Fibroblast of skin of right biceps (primary cell): ENCODE measurements at regions not wholly inside any gene's neighbourhood (a gene's known extent, or its start where the extent isn't known, plus 50 kb on each side); places are given as distances from the start of the nearest gene placed in this dataset.
"Not testable (repeated sequence)": the region's sequence is repeated elsewhere in the genome, so short reads cannot be mapped to it uniquely, and the experiment has no call there.

Experiments
- DNase-seq: peaks from one replicate; pipeline ENCODE4 v3.0.0-alpha.2; 2013

- DNase-seq, result no peak
These were observed 511.9 kb downstream of the TMEM121 start for GRCh38 chr14:106038263-106038662.

DNA sequence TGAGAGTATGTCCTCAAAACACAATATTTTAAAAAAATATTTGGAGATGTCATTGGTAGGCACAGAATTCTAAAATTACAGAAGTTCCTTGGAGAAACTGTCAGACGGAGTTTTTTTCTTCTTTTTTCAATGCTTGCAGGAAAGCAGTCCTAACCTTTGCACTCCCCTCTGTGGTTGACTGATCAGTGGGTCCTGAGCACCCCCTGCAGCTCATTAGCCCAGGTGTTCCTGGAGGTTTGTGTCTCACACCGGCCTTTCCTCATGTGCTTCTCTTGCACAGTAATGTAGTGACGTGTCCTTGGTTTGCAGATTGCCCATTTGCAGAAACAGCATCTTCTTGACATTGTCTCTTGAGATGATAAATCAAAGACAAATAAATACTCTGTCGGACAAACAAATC, 513.0 kb downstream of the TMEM121 start:
- no peak for DNase-seq

DNA sequence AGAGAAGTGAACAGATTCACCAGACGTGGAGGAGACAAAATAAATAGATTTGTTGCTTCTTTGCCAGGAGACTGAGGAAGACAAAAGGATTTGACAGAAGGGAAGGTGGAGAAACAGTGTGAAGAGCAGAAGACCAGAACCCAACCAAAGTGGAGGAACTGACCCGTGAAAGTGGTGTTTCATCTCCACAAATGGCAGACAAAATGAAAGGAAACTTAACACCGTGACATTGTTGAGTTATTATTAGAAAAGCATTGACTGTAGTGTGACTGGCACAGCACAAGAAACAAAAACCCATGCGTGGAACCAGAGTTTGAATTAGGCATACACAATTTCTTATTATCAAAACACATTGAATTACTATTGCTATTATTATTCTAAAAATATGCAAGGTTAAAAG, 518.1 kb downstream of the TMEM121 start:
- no peak for DNase-seq

DNA sequence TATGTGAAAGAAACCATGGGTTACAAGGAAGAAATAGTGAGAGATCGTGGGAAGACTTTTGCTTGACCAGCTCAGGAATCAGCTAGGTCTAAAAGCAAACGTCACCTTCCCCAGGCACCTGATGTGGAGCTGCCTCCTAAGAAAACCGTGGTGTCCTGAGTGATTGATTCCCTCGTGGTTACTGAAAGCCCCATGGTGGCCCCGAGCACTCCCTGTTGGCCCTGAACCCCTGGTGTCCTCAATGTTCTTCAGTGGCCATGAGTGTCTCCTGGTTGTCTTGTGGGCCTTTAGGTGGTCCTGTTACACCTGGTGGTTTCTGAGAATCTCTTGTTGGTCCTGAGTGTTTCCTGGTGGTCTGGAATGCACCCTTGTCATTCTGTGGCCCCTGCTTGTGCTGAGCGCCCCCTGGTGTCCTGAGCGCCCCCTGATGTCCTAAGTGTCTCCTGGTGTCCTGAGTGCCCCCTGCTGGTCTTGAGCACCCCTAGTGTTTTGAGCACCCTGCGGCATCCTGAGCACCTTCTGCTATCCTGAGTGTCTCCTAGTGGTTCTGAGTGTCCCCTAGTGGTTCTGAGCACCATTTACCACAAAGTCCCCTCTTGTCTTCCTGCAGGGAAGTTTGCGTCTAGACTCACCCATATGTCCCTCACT, 518.7 kb downstream of the TMEM121 start:
- DNase-seq, result no peak

DNA sequence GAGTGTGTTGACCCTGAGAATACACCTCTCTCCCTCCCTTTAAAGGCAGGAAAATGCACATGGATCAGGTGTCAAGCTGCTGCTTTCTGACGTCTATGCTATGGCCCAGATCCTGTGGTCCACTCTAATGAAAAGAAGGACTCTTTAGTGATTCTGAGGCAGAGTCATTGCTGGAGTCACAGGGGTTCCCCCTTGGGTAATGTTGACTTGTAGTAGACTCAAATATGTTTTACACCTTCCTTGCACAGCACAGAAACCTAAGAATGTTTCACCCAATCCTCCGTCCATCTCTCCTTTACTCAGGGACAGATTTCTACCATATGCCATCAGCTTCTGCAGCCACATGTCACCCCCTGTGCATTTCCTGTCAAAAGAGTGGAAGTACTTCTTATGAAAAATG, 525.4 kb downstream of the TMEM121 start:
- no peak for DNase-seq

- DNase-seq, result no peak
These were observed 528.9 kb downstream of the TMEM121 start for GRCh38 chr14:106055289-106055688.

DNA sequence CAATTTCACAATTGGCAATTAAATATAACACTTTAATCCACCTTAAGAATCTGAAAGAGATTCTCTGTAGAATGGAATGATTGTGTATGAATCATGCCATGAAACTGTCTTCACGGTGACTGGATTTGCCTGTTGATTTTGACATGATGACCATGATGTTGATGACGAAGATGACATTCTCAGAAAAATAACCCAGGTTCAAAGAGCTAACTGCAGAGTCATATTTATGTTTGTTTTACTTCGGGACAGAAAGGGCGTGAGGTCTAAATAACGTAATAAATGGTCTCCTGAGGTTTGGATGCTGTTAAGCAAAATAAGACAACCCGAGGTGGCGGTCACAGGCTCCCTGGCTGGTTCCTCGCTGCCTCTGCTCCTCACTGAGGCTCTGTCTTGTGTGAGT, 532.0 kb downstream of the TMEM121 start:
- no peak for DNase-seq

- no peak for DNase-seq
These were observed 534.0 kb downstream of the TMEM121 start for GRCh38 chr14:106060276-106060975.

GRCh38 chr14:106061877-106062500, 535.6 kb downstream of the TMEM121 start:
- DNase-seq, result not testable (repeated sequence)

- DNase-seq, result no peak
These were observed 536.3 kb downstream of the TMEM121 start for GRCh38 chr14:106062502-106063272.

DNA sequence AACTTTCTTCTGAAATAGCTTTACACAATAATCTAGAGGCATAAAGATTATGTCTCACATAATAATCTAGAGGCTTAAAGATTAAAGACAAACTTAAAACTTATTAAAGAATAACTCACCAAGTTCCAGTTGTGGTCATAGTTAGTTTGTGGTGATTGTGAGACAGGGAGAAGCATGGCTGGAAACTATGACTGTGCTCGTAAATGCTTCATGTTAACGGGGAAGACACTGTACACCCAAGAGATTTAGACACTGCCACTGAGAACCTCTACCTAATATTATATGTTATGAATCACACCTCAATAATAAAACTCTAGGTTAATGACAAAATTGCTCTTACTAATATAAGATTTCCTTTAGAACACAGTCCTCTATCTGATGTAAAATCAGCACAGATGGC, 541.6 kb downstream of the TMEM121 start:
- no peak for DNase-seq

GRCh38 chr14:106069804-106070625, 543.6 kb downstream of the TMEM121 start:
- no peak for DNase-seq

GRCh38 chr14:106080922-106081321, 554.5 kb downstream of the TMEM121 start:
- DNase-seq, result no peak

GRCh38 chr14:106081721-106082120, 555.3 kb downstream of the TMEM121 start:
- not testable (repeated sequence) for DNase-seq

DNA sequence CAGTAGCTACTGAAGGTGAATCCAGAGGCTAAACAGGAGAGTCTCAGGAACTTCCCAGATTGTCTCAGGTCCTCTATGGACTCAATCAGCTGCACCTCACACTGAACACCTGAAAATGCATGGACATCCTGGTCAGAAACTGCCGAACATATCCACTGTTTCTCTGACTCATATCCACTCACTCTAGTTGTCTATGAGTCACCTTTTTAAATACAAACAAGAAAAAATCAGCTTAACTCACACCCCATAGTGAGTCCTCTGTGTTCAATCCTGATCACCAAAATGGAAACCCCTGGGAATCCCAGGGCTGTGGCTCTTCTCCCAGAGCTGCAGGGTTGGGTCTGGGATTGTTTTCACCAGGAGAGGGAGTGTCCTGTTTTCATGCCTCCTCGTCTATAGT, 556.7 kb downstream of the TMEM121 start:
- no peak for DNase-seq

GRCh38 chr14:106087837-106088236, 561.5 kb downstream of the TMEM121 start:
- DNase-seq, result no peak

GRCh38 chr14:106088860-106089259, 562.5 kb downstream of the TMEM121 start:
- not testable (repeated sequence) for DNase-seq

DNA sequence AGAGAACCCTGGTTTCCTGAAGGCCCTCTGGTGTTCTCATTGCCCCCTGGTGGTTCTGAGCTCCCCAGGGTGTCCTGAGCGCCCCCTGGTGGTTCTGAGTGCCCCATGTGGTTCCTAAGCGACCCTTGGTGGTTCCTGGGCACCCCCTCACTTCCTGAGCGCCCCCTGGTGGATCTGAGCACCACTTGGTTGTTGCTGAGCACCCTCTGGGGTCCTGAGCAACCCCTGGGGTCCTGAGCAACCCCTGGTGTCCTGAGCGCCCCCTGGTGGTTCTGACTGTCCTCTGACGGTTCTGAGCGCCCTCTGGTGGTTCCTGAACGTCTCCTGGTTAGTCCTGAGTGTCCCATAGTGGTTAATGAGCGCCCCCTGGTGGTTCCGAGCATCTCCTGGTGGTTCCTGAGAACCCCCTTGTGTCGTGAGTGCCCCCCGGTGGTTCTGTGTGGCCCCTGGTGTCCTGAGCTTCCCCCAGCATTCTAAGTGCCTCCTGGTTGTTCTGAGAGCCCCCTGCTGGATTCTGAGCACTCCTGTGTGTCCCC, 568.3 kb downstream of the TMEM121 start:
- DNase-seq, result no peak

DNA sequence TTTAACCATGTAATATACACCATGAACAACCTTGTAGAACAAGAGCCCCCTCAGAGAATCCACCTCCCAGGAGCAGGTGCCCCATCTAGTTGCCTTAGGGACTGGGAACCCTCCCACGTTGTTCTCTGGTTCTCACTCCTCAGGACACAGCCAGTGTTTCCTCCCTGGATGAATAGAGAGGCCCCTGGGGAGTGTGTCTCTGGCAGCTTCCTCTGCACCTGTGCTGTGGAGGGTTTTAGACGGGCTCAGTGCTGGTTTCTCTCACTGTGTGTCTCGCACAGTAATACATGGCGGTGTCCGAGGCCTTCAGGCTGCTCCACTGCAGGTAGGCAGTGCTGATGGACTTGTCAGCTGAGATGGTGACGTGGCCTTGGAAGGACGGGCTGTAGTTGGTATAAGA, 581.3 kb downstream of the TMEM121 start:
- no peak for DNase-seq

- DNase-seq, result no peak
These were observed 583.0 kb downstream of the TMEM121 start for GRCh38 chr14:106109337-106109736.

- DNase-seq, result no peak
These were observed 589.0 kb downstream of the TMEM121 start for GRCh38 chr14:106115401-106115800.

GRCh38 chr14:106116339-106116930, 590.1 kb downstream of the TMEM121 start:
- DNase-seq, result not testable (repeated sequence)
